ENCODE measurements at regions not wholly inside any gene's neighbourhood (a gene's known extent, or its start where the extent isn't known, plus 50 kb on each side); places are given as distances from the start of the nearest gene placed in this dataset.

DNA sequence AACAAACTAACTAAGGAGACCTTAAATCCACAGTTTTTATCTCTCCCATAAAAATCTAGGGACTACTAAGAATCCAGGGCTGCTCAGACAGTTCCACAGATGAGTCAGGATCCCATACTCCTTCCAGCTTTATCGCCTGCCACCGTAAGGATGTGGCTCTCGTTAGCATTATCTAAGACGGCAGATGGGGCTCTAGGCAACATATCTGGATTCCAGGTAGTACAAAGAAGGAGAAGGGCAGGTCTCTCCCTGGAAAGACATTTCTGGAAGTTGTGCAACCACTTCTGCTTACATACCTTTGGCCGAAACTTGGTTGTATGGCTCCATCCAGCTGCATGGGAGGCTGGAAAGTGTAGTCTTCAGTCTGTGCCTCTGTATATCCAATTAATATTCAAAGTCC, 149.4 kb downstream of the SP3 start:
- no peak for DNase-seq
- Histone ChIP-seq H3K36me3 (no peaks in the 10 kb centered on the region), H3K27me3 (ENCODE audit: low read depth) (peaks cover 38% of the 10 kb centered on the region), H3K9me3 (replicated peaks) (no peaks in the 10 kb centered on the region), H3K27ac (replicated peaks) (no peak overlapping the region), H3K4me1 (no peaks in the 10 kb centered on the region), H3K4me3 (no peak overlapping the region)
- TF ChIP-seq, protein P1, sequence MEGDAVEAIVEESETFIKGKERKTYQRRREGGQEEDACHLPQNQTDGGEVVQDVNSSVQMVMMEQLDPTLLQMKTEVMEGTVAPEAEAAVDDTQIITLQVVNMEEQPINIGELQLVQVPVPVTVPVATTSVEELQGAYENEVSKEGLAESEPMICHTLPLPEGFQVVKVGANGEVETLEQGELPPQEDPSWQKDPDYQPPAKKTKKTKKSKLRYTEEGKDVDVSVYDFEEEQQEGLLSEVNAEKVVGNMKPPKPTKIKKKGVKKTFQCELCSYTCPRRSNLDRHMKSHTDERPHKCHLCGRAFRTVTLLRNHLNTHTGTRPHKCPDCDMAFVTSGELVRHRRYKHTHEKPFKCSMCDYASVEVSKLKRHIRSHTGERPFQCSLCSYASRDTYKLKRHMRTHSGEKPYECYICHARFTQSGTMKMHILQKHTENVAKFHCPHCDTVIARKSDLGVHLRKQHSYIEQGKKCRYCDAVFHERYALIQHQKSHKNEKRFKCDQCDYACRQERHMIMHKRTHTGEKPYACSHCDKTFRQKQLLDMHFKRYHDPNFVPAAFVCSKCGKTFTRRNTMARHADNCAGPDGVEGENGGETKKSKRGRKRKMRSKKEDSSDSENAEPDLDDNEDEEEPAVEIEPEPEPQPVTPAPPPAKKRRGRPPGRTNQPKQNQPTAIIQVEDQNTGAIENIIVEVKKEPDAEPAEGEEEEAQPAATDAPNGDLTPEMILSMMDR (IDR thresholded peaks at IDR 0.05; ENCODE audit: borderline replicate concordance), result no peak
- intact Hi-C loops (cut with micrococcal nuclease), result no loop called here

GRCh38 chr2:173817582-173817981, 147.6 kb downstream of the SP3 start:
- no peaks in the 10 kb centered on the region for H3K9me3 ChIP-seq (replicated peaks)
- H3K4me1 ChIP-seq, result no peaks in the 10 kb centered on the region
- H3K4me3 ChIP-seq, result no peak overlapping the region
- H3K27ac ChIP-seq (replicated peaks), result no peak overlapping the region
- intact Hi-C loops (cut with micrococcal nuclease), result no loop called here
- DNase-seq, result no peak
- peaks cover 56% of the 10 kb centered on the region for H3K27me3 ChIP-seq (ENCODE audit: low read depth)
- no peaks in the 10 kb centered on the region for H3K36me3 ChIP-seq
- TF ChIP-seq, protein P1 (IDR thresholded peaks at IDR 0.05; ENCODE audit: borderline replicate concordance), result no peak

GRCh38 chr2:173818285-173818684, 146.9 kb downstream of the SP3 start:
- intact Hi-C loops (cut with micrococcal nuclease), result no loop called here

DNA sequence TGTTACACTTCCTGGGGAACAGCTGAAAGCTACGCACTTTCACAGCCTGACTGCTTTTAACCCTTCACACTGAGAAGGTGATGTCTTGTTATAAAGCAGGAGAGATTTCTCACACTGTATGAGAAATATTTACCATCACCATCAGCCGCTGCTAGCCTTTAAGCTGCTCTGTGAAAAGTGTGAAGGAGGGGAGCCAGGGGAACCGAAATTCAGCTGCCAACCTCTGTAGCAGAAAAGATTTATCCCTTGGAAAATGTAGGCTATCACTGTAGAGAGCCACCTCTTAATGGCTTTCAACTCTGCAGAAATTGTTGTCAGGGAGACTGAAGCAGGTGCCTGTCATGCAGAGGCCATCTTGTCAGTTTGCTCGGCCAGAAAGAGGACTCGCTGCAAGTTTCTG, 145.3 kb downstream of the SP3 start:
- H3K27ac ChIP-seq (replicated peaks), result no peak overlapping the region
- TF ChIP-seq, protein P1 (IDR thresholded peaks at IDR 0.05; ENCODE audit: borderline replicate concordance), result no peak
- H3K36me3 ChIP-seq, result no peaks in the 10 kb centered on the region
- H3K27me3 ChIP-seq (ENCODE audit: low read depth), result peaks cover 64% of the 10 kb centered on the region
- H3K9me3 ChIP-seq (replicated peaks), result no peaks in the 10 kb centered on the region
- no peaks in the 10 kb centered on the region for H3K4me1 ChIP-seq
- intact Hi-C loops (cut with micrococcal nuclease), result no loop called here
- no peak overlapping the region for H3K4me3 ChIP-seq
- DNase-seq, result no peak

More at GRCh38 chr2:173818285-173818684, 146.9 kb downstream of the SP3 start:
- Histone ChIP-seq H3K4me3 (no peak overlapping the region), H3K9me3 (replicated peaks) (no peaks in the 10 kb centered on the region), H3K36me3 (no peaks in the 10 kb centered on the region), H3K27ac (replicated peaks) (no peak overlapping the region), H3K27me3 (ENCODE audit: low read depth) (peaks cover 63% of the 10 kb centered on the region), H3K4me1 (no peaks in the 10 kb centered on the region)
- no peak for DNase-seq
- TF ChIP-seq, protein P1 (IDR thresholded peaks at IDR 0.05; ENCODE audit: borderline replicate concordance), result no peak

- Histone ChIP-seq H3K4me1 (no peaks in the 10 kb centered on the region), H3K9me3 (replicated peaks) (no peaks in the 10 kb centered on the region), H3K36me3 (no peaks in the 10 kb centered on the region), H3K27ac (replicated peaks) (no peak overlapping the region), H3K4me3 (no peak overlapping the region), H3K27me3 (ENCODE audit: low read depth) (peaks cover 59% of the 10 kb centered on the region)
- TF ChIP-seq, protein P1 (IDR thresholded peaks at IDR 0.05; ENCODE audit: borderline replicate concordance), result no peak
- intact Hi-C loops (cut with micrococcal nuclease), result no loop called here
- no peak for DNase-seq
Observed at GRCh38 chr2:173821451-173821850, 143.7 kb downstream of the SP3 start.
